Neutrophil (primary cell): ENCODE measurements at regions not wholly inside any gene's neighbourhood (a gene's known extent, or its start where the extent isn't known, plus 50 kb on each side); places are given as distances from the start of the nearest gene placed in this dataset.

Experiments used
- H3K27ac ChIP-seq: fragments of 200-600 bp; sonication (generic); 2 replicates; pipeline ENCODE4 v1.5.1; 2016; ENCODE audit warnings: mild to moderate bottlenecking, moderate library complexity
- H3K27me3 ChIP-seq: fragments of 200-600 bp; sonication (generic); 2 replicates; pipeline ENCODE4 v1.6.0; 2016; ENCODE audit warnings: mild to moderate bottlenecking
- H3K36me3 ChIP-seq: fragments of 200-600 bp; sonication (generic); 2 replicates; pipeline ENCODE4 v1.5.1; 2017
- H3K4me1 ChIP-seq, 2 experiments: fragments of 200-600 bp in 1 of 2; sonication (generic) in 1 of 2; 1 replicate in 1 of 2; 2 replicates in 1 of 2; pipeline versions ENCODE4 v1.5.1 to v1.6.1; 2013 to 2016; ENCODE audit warnings: low read depth in 1 of 2, low read length in 1 of 2, mild to moderate bottlenecking in 1 of 2, moderate library complexity in 1 of 2; ENCODE audit not compliant: control insufficient read depth in 1 of 2, insufficient read depth in 1 of 2
- H3K4me3 ChIP-seq, 2 experiments: fragments of 200-600 bp in 1 of 2; sonication (generic) in 1 of 2; 1 replicate in 1 of 2; 2 replicates in 1 of 2; pipeline ENCODE4 v1.5.1; 2013 to 2016; ENCODE audit warnings: low read depth in 1 of 2, low read length in 1 of 2, mild to moderate bottlenecking in 1 of 2, moderate library complexity in 1 of 2
- H3K9me3 ChIP-seq: fragments of 200-600 bp; sonication (generic); 2 replicates; pipeline ENCODE4 v1.5.1; 2016
- TF ChIP-seq, protein P1 (sequence below): fragments of 200-600 bp; sonication (generic); IDR thresholded peaks from 2 replicates; pipeline ENCODE4 v1.5.1; 2016; ENCODE audit warnings: antibody characterized with exemption

DNA sequence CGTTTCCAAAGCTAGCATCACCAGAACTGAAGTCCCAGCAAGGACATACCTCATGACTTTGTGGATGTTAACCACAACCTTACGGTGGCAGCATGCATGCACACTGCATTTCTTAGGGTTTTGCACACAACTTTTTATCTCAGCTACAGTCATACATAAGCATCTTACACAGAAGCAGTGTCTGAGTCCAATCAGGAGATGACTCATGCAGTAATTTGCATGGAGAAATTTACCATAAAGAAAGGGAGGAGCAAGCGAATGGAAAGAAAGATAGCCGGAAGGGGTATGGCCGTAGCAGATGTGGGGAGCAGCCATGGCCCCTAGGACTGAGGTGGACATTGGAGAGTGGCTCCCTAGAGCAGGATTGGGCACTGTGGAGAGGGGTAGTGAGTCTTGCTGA is 522.5 kb downstream of the GALR1 start:
- H3K27ac ChIP-seq: no peak overlapping the region
- H3K36me3 ChIP-seq: no peaks in the 10 kb centered on the region
- H3K9me3 ChIP-seq: no peaks in the 10 kb centered on the region
- H3K4me3 ChIP-seq: no peak overlapping the region
- no peaks in the 10 kb centered on the region for H3K4me1 ChIP-seq
- TF ChIP-seq, protein P1, sequence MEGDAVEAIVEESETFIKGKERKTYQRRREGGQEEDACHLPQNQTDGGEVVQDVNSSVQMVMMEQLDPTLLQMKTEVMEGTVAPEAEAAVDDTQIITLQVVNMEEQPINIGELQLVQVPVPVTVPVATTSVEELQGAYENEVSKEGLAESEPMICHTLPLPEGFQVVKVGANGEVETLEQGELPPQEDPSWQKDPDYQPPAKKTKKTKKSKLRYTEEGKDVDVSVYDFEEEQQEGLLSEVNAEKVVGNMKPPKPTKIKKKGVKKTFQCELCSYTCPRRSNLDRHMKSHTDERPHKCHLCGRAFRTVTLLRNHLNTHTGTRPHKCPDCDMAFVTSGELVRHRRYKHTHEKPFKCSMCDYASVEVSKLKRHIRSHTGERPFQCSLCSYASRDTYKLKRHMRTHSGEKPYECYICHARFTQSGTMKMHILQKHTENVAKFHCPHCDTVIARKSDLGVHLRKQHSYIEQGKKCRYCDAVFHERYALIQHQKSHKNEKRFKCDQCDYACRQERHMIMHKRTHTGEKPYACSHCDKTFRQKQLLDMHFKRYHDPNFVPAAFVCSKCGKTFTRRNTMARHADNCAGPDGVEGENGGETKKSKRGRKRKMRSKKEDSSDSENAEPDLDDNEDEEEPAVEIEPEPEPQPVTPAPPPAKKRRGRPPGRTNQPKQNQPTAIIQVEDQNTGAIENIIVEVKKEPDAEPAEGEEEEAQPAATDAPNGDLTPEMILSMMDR: no peak
- H3K27me3 ChIP-seq: no peaks in the 10 kb centered on the region

DNA sequence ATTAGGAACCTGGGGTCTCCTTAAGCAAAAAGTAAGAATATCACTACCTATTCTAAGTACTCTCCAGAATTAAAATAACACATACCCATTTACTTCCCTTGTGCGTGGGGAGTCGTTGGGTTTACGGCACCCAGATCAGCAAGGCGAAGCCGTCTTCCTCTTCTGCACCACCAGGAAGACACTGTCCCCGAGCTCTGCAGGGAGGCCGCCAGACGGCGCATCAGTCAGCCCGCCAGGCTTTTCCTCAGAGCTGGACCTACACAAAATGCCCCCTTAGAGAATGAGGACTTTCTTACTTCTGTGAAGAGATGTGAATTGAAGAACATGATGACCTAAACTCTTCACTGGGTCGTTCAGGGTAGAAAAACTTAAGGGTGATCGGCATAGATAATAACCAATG is 526.5 kb downstream of the GALR1 start:
- no peaks in the 10 kb centered on the region for H3K9me3 ChIP-seq
- no peak overlapping the region for H3K27ac ChIP-seq
- TF ChIP-seq, protein P1: no peak
- H3K27me3 ChIP-seq: no peaks in the 10 kb centered on the region
- no peak overlapping the region for H3K4me3 ChIP-seq
- no peaks in the 10 kb centered on the region for H3K4me1 ChIP-seq
- H3K36me3 ChIP-seq: no peaks in the 10 kb centered on the region

DNA sequence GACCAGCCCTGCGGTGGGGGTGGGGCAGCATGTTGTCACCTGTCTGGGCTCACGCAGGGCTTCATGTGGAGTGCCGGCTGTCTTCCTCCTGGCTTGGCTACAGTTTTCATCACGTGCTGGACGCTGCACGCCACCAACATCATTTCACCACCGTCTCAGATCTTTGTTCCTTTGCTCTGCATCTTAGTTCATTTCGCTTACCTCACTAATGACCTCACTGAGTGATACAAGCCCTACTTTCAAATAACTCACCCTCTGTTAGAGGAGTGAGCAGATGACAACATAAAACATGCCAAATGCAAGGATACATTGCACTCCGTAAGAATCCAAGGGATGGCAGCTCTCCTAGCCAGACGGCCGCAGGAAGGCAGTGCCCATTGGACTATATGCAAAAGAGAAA is 527.5 kb downstream of the GALR1 start:
- Histone ChIP-seq H3K27me3 (no peaks in the 10 kb centered on the region), H3K4me1 (no peaks in the 10 kb centered on the region), H3K4me3 (no peak overlapping the region), H3K9me3 (no peaks in the 10 kb centered on the region), H3K27ac (no peak overlapping the region), H3K36me3 (no peaks in the 10 kb centered on the region)
- TF ChIP-seq, protein P1: no peak

GRCh38 chr18:77784759-77785379 is 535.2 kb downstream of the GALR1 start:
- H3K9me3 ChIP-seq: no peaks in the 10 kb centered on the region
- H3K27ac ChIP-seq: no peak overlapping the region
- TF ChIP-seq, protein P1: no peak
- H3K4me3 ChIP-seq: no peak overlapping the region
- no peaks in the 10 kb centered on the region for H3K4me1 ChIP-seq
- H3K36me3 ChIP-seq: no peaks in the 10 kb centered on the region
- H3K27me3 ChIP-seq: peaks cover 10% of the 10 kb centered on the region

DNA sequence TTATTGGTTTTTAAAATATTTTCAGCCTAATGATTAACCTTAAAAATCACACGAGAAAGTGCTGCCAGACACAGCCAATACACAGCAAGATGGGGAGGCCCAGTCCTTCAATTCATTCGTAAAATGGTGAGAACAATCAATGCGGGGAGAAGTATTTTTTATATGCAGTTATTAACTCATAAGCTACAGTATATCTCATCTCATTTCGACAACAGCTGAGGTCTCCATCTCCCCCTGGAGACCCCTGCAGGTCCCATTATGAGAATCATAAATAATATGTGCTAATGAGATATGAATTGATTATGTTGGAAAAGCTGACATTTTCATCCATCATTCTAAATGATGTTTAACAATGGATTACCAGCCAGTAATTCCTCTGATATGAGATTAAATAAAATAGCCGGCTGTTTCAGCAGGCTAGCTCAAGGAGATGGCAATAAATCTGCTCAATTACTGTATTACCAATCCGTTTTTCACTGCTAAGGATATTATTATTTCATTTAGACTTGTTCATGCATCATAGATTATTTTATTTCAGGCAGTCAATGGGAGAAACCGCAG is 535.8 kb downstream of the GALR1 start:
- Histone ChIP-seq H3K27ac (no peak overlapping the region), H3K4me3 (no peak overlapping the region), H3K4me1 (no peaks in the 10 kb centered on the region), H3K36me3 (no peaks in the 10 kb centered on the region), H3K27me3 (peaks cover 10% of the 10 kb centered on the region), H3K9me3 (no peaks in the 10 kb centered on the region)
- TF ChIP-seq, protein P1: no peak
